Keratinocyte (primary cell): ENCODE measurements at regions not wholly inside any gene's neighbourhood (a gene's known extent, or its start where the extent isn't known, plus 50 kb on each side); places are given as distances from the start of the nearest gene placed in this dataset.

Source experiments
- DNase-seq: peaks from one replicate; pipeline ENCODE4 v3.0.0-alpha.2; 2011; ENCODE audit warnings: low read depth, missing footprints, low spot score
- FAIRE-seq: peaks from 2 replicates; lab custom pipeline; 2011; peaks lifted over from hg19 to GRCh38; lab: Jason Lieb, UNC
- H2AFZ ChIP-seq: 2 replicates; pipeline ENCODE4 v1.6.0; 2012; ENCODE audit warnings: low read length, control low read depth, inconsistent platforms; ENCODE audit not compliant: control insufficient read depth
- H3K27ac ChIP-seq: 2 replicates; pipeline ENCODE4 v1.5.1; 2011; ENCODE audit warnings: low read length; ENCODE audit not compliant: control insufficient read depth, insufficient read depth
- H3K27me3 ChIP-seq: 3 replicates; pipeline ENCODE4 v1.6.0; 2011; ENCODE audit warnings: low read length; ENCODE audit not compliant: control insufficient read depth, insufficient read depth; ENCODE audit errors: extremely low read depth
- H3K36me3 ChIP-seq, 2 experiments: 2 replicates in 1 of 2; 3 replicates in 1 of 2; pipeline ENCODE4 v1.5.1; 2011; ENCODE audit warnings: low read length in 2 of 2, mild to moderate bottlenecking in 1 of 2; ENCODE audit not compliant: control insufficient read depth in 2 of 2, insufficient read depth in 2 of 2; ENCODE audit errors: extremely low read depth in 1 of 2
- H3K4me1 ChIP-seq: 3 replicates; pipeline ENCODE4 v1.5.1; 2011; ENCODE audit warnings: low read length; ENCODE audit not compliant: control insufficient read depth, insufficient read depth; ENCODE audit errors: extremely low read depth
- H3K4me2 ChIP-seq: 3 replicates; pipeline ENCODE4 v1.6.0; 2011; ENCODE audit warnings: low read depth, low read length; ENCODE audit not compliant: control insufficient read depth, insufficient read depth; ENCODE audit errors: extremely low read depth
- H3K4me3 ChIP-seq, 3 experiments: fragments of 200-600 bp in 1 of 3; sonication (generic) in 1 of 3; 2 replicates in 2 of 3; 3 replicates in 1 of 3; pipeline ENCODE4 v1.5.1; 2011 to 2016; ENCODE audit warnings: low read length in 3 of 3, mild to moderate bottlenecking in 3 of 3, control low read depth in 2 of 3, inconsistent platforms in 1 of 3, low read depth in 1 of 3, mixed read lengths in 1 of 3, mixed run types in 1 of 3, moderate library complexity in 1 of 3; ENCODE audit not compliant: control insufficient read depth in 2 of 3, insufficient read depth in 2 of 3; ENCODE audit errors: extremely low read depth in 1 of 3
- H3K79me2 ChIP-seq: 2 replicates; pipeline ENCODE4 v1.6.0; 2012; ENCODE audit warnings: low read length; ENCODE audit not compliant: control insufficient read depth, insufficient read depth
- H3K9ac ChIP-seq: 3 replicates; pipeline ENCODE4 v1.6.0; 2011; ENCODE audit warnings: low read length; ENCODE audit not compliant: control insufficient read depth, insufficient read depth; ENCODE audit errors: extremely low read depth
- H3K9me1 ChIP-seq: 3 replicates; pipeline ENCODE4 v1.6.0; 2011; ENCODE audit warnings: low read length; ENCODE audit not compliant: control insufficient read depth, insufficient read depth; ENCODE audit errors: extremely low read depth
- H3K9me3 ChIP-seq: 2 replicates; pipeline ENCODE4 v1.5.1; 2012; ENCODE audit warnings: low read depth, low read length; ENCODE audit not compliant: control insufficient read depth
- H4K20me1 ChIP-seq: 3 replicates; pipeline ENCODE4 v1.6.0; 2011; ENCODE audit warnings: low read length; ENCODE audit not compliant: control insufficient read depth, insufficient read depth; ENCODE audit errors: extremely low read depth
- CTCF ChIP-seq, 3 experiments: IDR thresholded peaks in 1 of 3; conservative IDR thresholded peaks in 1 of 3; optimal IDR thresholded peaks in 1 of 3; 2 replicates in 2 of 3; 3 replicates in 1 of 3; pipeline versions ENCODE3 to v1.5.1; 2011; ENCODE audit warnings: low read length in 3 of 3, mild to moderate bottlenecking in 3 of 3, moderate library complexity in 2 of 3, control low read depth in 1 of 3, inconsistent platforms in 1 of 3; ENCODE audit not compliant: insufficient read depth in 2 of 3; ENCODE audit errors: extremely low read depth in 1 of 3
- EZH2 ChIP-seq: IDR thresholded peaks from one replicate; pipeline ENCODE4 v1.6.1; 2012; ENCODE audit warnings: inconsistent platforms, mild to moderate bottlenecking, low read length, moderate library complexity
- dilution Hi-C: fragments of 300-500 bp; cut with MboI; formaldehyde crosslinking; loops from one replicate; pipeline ENCODE4 v1.7.0; 2020; ENCODE audit warnings: low sequenced_read_pairs; ENCODE audit not compliant: extremely low pct_ligation_motif_present

- Histone ChIP-seq H2AFZ (no peak overlapping the region), H3K36me3 (no peaks in the 10 kb centered on the region), H3K9me3 (no peaks in the 10 kb centered on the region), H3K9me1 (no peaks in the 10 kb centered on the region), H3K4me2 (no peak overlapping the region), H3K4me1 (no peaks in the 10 kb centered on the region), H3K79me2 (no peaks in the 10 kb centered on the region), H3K4me3 (no peak overlapping the region), H3K27me3 (no peaks in the 10 kb centered on the region), H3K9ac (no peak overlapping the region), H3K27ac (no peak overlapping the region), H4K20me1 (no peaks in the 10 kb centered on the region)
- DNase-seq (no peak), FAIRE-seq (no peak)
- dilution Hi-C loops = no loop called here
- TF ChIP-seq EZH2 = no peak
- TF ChIP-seq CTCF (optimal IDR thresholded peaks at IDR 0.05 in 1 of 3, IDR thresholded peaks at IDR 0.05 in 1 of 3, conservative IDR thresholded peaks at IDR 0.05 in 1 of 3; ENCODE audit: extremely low read depth in 1 of 3, insufficient read depth in 2 of 3, low read length in 3 of 3) = no peak
These were observed 81.8 kb upstream of the STARD13 start for GRCh38 chr13:33367171-33367895.

- dilution Hi-C loops = no loop called here
- Histone ChIP-seq H3K27me3 (no peaks in the 10 kb centered on the region), H3K9me1 (no peaks in the 10 kb centered on the region), H2AFZ (no peak overlapping the region), H3K27ac (no peak overlapping the region), H3K9ac (no peak overlapping the region), H3K36me3 (no peaks in the 10 kb centered on the region), H4K20me1 (no peaks in the 10 kb centered on the region), H3K4me2 (no peak overlapping the region), H3K4me3 (no peak overlapping the region), H3K4me1 (no peaks in the 10 kb centered on the region), H3K79me2 (no peaks in the 10 kb centered on the region), H3K9me3 (no peaks in the 10 kb centered on the region)
- FAIRE-seq (no peak), DNase-seq (no peak)
- TF ChIP-seq CTCF (optimal IDR thresholded peaks at IDR 0.05 in 1 of 3, IDR thresholded peaks at IDR 0.05 in 1 of 3, conservative IDR thresholded peaks at IDR 0.05 in 1 of 3; ENCODE audit: extremely low read depth in 1 of 3, insufficient read depth in 2 of 3, low read length in 3 of 3) = no peak
- TF ChIP-seq EZH2 = no peak
These were observed 82.4 kb upstream of the STARD13 start for GRCh38 chr13:33367926-33368325.
